OCI-LY7 (cell line): ENCODE measurements at regions not wholly inside any gene's neighbourhood (a gene's known extent, or its start where the extent isn't known, plus 50 kb on each side); places are given as distances from the start of the nearest gene placed in this dataset.

Source experiments
- CTCF ChIP-seq: fragments of 200-600 bp; sonication (generic); conservative IDR thresholded peaks from 2 replicates; pipeline ENCODE4 v1.5.1; 2014; ENCODE audit warnings: mild to moderate bottlenecking, antibody characterized with exemption, low read length, moderate library complexity, mixed read lengths
- EZH2phosphoT487 ChIP-seq: fragments of 200-600 bp; sonication (generic); IDR thresholded peaks from 2 replicates; pipeline ENCODE4 v1.6.1; 2018; ENCODE audit warnings: low read depth, borderline replicate concordance, mild to moderate bottlenecking, mixed run types, antibody characterized with exemption, low read length, moderate library complexity, mixed read lengths

- no peak for TF ChIP-seq CTCF
- TF ChIP-seq EZH2phosphoT487 = no peak
These were observed 470.7 kb upstream of the MKI67 start for GRCh38 chr10:128596906-128597305.
